ENCODE measurements at regions not wholly inside any gene's neighbourhood (a gene's known extent, or its start where the extent isn't known, plus 50 kb on each side); places are given as distances from the start of the nearest gene placed in this dataset.
"Not testable (repeated sequence)": the region's sequence is repeated elsewhere in the genome, so short reads cannot be mapped to it uniquely, and the experiment has no call there.

- DNase-seq (ENCODE audit: low read depth): no peak
These were observed 170.5 kb downstream of the TOMM20 start for GRCh38 chr1:234958066-234958705.

- DNase-seq (ENCODE audit: low read depth): peak; percentile 80
These were observed 171.1 kb downstream of the TOMM20 start for GRCh38 chr1:234957330-234958065.

GRCh38 chr1:234956821-234957329, 171.8 kb downstream of the TOMM20 start:
- DNase-seq (ENCODE audit: low read depth): no peak

GRCh38 chr1:234955107-234955731, 173.4 kb downstream of the TOMM20 start:
- DNase-seq (ENCODE audit: low read depth): no peak

- DNase-seq (ENCODE audit: low read depth): no peak
These were observed 174.0 kb downstream of the TOMM20 start for GRCh38 chr1:234954613-234955012.

- no peak for DNase-seq (ENCODE audit: low read depth)
These were observed 174.8 kb downstream of the TOMM20 start for GRCh38 chr1:234953655-234954405.

GRCh38 chr1:234950598-234950997, 178.0 kb downstream of the TOMM20 start:
- DNase-seq (ENCODE audit: low read depth): no peak

- DNase-seq (ENCODE audit: low read depth): not testable (repeated sequence)
These were observed 179.1 kb downstream of the TOMM20 start for GRCh38 chr1:234949528-234949927.

- no peak for DNase-seq (ENCODE audit: low read depth)
These were observed 183.9 kb downstream of the TOMM20 start for GRCh38 chr1:234944439-234945344.

GRCh38 chr1:234943836-234944402, 184.7 kb downstream of the TOMM20 start:
- no peak for DNase-seq (ENCODE audit: low read depth)

GRCh38 chr1:234942879-234943506, 185.6 kb downstream of the TOMM20 start:
- DNase-seq (ENCODE audit: low read depth): no peak

- no peak for DNase-seq (ENCODE audit: low read depth)
These were observed 186.7 kb downstream of the TOMM20 start for GRCh38 chr1:234942012-234942332.

GRCh38 chr1:234941321-234942011, 187.2 kb downstream of the TOMM20 start:
- DNase-seq (ENCODE audit: low read depth): no peak

- no peak for DNase-seq (ENCODE audit: low read depth)
These were observed 187.8 kb downstream of the TOMM20 start for GRCh38 chr1:234940841-234941240.

- DNase-seq (ENCODE audit: low read depth): no peak
These were observed 189.7 kb downstream of the TOMM20 start for GRCh38 chr1:234938924-234939323.

GRCh38 chr1:234938135-234938534, 190.5 kb downstream of the TOMM20 start:
- DNase-seq (ENCODE audit: low read depth): no peak

- DNase-seq (ENCODE audit: low read depth): no peak
These were observed 191.8 kb downstream of the TOMM20 start for GRCh38 chr1:234936612-234937389.

- no peak for DNase-seq (ENCODE audit: low read depth)
These were observed 194.0 kb downstream of the TOMM20 start for GRCh38 chr1:234934611-234935033.

- DNase-seq (ENCODE audit: low read depth): peak; percentile 50
These were observed 195.2 kb downstream of the TOMM20 start for GRCh38 chr1:234933475-234933874.

Measured in fibroblast of the conjunctiva (primary cell).